NCI-H1092 treated with DMSO at 0.1 percent for 48 hours (cell line): ENCODE measurements at regions not wholly inside any gene's neighbourhood (a gene's known extent, or its start where the extent isn't known, plus 50 kb on each side); places are given as distances from the start of the nearest gene placed in this dataset.
"Not testable (repeated sequence)": the region's sequence is repeated elsewhere in the genome, so short reads cannot be mapped to it uniquely, and the experiment has no call there.

Source experiments
- DNase-seq: peaks from one replicate; lab custom pipeline; 2025; lab: John Stamatoyannopoulos, UW

DNA sequence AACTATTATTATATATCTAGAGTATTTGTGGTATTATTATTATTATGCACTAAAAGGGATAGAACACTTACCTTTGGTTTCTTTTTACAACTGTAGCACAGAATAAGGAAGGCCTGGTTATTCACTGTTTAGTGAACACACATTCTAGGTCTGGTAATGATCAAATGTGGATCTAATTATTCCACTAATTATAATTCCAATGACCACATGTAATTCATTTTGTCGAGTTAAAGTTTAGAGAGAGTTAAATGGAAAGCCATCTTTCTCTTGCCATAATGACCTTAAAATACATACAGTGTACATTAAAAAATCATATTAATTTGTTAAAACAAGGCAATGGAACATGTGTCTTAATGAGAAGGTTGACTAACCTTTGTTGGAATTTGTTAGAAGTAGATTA is 147.8 kb downstream of the SEM1 start:
- DNase-seq: no peak

DNA sequence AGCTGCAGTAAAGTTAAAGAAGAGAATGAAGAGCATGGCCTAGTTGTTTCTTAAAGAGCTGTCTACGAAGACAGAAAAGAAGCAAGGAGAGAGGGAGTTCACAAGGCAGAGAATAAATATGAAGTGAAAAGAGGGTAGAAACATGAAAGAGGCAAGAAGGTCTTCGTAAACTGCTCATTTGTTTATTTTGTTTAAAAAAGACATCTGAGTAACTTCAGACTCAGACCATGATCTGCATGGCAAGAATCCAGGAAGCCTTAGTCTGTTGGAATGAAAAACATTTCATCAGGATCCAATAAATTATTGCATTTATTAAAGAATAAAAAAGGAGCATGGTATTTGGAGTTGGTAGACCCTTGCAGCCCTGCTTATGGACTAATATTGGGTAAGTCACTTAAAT is 151.1 kb downstream of the SEM1 start:
- DNase-seq: no peak

DNA sequence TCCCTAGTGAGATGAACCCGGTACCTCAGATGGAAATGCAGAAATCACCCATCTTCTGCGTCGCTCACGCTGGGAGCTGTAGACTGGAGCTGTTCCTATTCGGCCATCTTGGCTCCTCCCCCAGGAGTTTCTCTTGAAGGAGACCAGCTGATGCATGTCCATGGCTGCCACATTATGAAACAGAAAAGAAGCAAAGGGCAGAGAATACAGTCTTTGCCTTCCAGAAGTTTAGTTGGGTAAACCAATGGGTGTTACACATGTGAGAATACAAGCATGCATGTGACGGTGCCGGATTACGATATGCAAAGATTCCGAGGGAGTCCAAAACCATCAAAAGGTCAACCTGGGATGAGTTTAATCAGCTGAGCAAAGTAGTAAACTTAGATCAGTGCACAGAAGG is 151.6 kb downstream of the SEM1 start:
- no peak for DNase-seq

DNA sequence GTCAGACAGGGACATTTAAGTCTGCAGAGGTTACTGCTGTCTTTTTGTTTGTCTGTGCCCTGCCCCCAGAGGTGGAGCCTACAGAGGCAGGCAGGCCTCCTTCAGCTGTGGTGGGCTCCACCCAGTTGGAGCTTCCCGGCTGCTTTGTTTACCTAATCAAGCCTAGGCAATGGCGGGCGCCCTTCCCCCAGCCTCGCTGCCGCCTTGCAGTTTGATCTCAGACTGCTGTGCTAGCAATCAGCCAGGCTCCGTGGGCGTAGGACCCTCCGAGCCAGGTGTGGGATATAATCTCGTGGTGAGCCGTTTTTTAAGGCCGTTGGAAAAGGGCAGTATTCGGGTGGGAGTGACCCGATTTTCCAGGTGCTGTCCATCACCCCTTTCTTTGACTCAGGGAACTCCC is 152.0 kb downstream of the SEM1 start:
- DNase-seq: not testable (repeated sequence)

DNA sequence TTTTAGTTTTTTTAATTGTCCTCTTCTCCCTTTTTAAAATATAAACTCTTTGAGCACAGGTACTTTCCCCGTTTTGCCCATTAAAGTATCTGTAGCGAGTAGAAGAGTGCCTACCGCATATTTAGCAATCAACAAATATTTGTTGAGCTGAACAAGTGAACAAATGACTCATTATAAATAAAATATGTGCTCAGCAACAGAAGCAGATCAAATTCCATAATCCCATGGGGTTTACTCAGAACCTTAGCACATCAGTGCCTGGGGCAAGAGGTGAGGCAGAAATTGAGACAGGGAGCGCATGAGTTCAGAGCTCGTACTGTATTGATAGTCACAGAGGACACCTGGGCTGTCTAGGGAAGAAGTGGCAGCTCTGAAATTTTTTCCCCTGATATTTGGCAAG is 161.0 kb downstream of the SEM1 start:
- peak; percentile 83 for DNase-seq

DNA sequence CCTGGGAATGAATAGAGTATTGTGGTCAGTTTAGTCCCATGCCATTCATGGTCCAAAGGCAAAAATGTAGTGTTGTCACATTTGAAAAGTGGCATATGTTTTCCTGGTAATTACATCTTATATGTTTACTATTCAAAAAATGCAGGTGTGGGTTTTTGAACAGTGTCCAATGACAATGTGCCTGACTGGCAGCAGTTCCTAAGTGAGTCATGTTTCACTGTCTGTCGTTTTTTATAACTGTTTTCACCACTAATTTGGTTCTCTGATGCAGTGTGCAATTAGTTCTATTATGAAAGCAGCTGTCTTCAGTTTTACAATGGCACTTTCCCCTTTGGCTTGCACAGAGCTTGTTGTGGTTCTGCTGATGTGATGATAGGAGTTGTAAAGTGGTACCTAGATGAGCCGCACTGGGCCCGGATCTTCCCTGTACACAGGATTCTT is 162.3 kb downstream of the SEM1 start:
- peak; percentile 93 for DNase-seq

DNA sequence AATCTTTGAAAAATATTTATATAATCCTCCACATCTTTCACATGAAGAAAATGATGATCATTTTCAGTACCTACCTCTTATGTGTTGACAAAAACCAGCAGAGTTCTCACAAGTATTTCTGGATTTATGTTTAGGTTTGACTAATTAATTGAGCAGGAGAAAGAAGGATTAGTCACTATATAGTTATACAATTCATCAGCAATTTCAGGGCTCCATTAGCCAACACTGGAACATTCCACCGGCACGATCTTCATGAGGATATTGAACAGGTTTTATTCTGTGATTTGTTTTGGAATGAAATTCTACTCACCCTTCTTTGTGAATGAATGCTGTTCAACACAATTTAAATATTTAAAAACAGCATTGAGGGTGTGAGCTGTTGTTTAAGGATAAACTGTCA is 163.2 kb downstream of the SEM1 start:
- DNase-seq: no peak

DNA sequence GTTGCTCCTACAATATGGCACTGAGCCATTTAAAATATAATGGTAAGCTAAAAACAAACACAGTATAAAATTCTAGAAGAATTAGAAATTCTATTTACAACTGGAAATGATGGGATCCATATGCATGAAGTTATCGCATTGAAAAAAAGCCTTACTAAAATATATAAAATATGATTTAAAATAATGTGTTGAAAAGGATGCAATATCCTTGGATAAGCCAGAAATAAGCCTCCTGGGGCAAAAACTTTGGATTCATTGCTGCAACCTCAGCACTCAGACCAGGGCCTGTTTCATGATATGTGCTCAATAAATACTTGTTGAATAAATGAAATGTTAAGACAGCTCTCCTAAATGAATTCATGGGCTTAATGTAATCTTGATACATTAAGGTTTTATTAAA is 170.2 kb downstream of the SEM1 start:
- no peak for DNase-seq

DNA sequence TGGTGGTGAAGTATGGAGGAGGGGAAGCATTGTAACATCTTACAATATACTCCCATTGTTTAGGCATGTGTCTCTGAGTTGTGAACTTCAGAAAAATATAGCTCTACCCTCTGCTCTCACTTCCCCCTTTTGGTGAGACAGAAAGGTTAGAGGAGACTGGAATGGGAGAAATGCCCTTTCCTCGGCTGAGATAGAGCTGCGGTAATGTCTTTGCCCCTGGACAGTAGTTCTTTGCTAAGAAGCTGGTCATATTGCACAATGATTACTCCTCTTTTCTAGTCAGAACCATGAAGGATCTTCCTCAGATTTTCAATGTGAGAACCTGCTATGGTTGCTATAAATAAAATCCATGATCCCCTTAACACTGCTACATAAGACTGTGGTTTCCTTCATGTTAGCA is 171.0 kb downstream of the SEM1 start:
- no peak for DNase-seq

DNA sequence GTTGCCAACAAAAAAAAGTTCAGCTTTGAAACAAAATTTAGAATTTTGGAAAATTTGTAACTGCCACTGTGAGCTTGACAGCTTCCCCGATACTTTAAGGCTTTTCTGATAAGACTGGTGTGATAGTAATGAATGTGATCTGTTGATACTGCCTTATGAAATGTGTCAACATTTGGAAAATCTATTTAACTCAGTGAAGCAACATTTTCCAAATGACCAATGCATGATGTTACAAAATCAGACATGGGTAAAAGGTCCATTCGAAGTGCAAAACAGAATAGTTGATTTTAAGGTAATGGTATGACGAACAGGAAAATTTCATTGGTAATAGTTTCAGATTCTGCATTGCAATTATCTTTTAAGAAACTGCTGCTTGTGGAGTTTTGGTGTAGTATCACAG is 175.4 kb downstream of the SEM1 start:
- DNase-seq: no peak

DNA sequence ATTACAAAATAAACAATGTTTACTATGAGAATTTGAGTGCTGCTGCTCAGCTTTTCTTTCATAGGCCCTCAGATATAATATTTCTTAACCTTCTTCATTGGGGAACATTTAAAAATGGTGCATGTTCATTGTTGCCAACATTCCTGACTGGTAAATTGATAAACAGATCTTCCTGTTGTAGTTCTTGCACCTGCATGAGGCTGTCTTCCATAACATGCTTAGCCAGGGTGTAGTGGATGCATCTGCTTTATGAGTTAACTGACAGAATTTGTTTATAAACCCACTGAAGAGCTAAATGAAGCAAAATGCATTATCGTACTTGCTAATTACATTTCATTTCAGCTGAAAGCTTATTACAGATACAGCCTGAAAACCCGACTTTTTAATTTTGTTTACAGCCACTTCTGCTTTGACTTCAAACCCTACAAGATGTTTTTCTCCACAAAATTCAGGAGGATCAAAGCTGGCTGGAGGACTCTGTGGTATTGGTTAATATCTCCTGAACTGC is 177.2 kb downstream of the SEM1 start:
- DNase-seq: no peak

DNA sequence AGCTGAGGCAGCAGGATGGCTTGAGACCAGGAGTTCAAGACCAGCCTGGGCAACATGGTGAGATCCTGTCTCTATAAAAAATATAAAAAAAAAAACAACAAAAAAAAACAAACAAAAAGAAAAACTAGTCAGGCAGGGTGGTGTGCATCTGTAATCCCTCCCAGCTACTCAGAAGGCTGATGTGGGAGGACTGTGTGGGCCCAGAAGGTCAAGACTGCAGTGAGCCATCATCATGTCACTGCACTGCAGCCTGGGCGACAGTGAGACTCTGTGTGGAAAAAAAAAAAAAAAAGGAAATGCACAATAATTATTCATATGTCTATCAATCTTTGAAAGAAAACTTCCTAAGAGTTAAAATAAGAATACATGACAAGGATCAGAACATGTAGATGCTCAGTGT is 178.3 kb downstream of the SEM1 start:
- DNase-seq: no peak

DNA sequence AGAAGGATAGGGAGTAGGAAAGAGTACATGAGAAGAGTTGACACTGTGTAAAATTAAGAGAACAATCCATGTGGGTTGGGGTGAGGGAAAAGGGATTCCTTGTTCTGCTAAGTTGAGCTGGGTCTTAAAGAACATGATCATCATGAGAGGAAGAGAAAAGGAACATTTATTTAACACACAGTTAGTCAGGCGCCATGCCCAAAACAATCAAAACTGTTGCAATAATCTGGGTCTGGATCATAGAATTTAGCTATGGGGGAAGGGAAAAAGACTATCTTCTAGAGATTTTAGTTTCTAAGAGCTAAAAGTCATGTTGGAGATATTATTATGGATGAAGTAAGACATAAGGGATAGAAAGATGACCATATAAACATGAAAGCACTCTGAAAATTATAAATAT is 178.9 kb downstream of the SEM1 start:
- no peak for DNase-seq

DNA sequence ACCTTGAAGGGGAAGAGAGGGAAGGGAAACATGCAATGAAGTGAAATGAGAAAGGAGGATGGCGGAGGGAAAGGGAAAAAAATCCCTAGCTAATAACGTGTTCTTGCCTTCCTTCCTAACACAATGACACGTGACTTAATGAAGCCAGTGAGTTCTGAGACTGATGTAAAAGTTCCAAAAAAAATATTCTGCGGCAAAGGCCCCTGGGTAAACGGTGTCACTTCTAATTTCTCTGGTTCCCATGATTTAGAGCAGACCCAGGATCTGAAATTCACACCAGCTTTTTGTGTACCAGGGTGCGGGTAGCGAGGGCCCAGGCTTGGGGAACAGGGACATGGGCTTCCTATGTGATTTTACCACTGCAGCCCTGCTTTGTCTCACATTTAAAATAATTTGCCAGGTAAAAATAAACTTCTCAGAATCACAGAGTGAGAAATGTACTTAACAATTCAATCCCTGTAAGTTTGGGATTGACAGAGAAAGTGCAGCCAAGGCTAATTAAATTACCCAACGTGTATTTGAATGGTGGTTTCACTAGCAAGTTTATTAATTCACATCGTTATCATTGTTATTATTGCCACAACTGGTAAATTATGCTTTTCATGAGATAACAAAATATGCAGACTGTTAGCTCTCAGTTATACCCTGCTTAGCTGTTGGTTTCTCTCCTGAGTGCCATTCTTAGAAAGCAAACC is 182.4 kb downstream of the SEM1 start:
- no peak for DNase-seq

DNA sequence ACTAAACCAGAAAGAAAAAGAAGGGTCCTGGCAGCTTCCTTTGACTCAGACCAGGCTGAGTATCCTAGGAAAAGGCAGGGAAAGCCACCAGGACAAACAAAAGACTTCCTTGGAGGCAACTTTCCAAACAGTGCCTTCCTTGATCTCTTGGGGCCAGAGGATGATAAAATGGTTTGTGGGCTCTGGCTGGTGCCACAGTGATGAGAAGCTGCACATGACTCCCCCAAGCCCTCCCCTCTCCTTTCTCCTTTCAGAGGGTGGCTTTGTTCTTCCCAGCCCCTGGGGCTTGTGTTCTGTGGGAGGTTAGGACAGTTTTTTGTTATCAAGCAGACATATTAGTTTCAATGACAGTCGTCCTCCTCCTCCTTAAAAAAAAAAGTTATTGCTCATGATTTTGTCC is 183.2 kb downstream of the SEM1 start:
- no peak for DNase-seq

DNA sequence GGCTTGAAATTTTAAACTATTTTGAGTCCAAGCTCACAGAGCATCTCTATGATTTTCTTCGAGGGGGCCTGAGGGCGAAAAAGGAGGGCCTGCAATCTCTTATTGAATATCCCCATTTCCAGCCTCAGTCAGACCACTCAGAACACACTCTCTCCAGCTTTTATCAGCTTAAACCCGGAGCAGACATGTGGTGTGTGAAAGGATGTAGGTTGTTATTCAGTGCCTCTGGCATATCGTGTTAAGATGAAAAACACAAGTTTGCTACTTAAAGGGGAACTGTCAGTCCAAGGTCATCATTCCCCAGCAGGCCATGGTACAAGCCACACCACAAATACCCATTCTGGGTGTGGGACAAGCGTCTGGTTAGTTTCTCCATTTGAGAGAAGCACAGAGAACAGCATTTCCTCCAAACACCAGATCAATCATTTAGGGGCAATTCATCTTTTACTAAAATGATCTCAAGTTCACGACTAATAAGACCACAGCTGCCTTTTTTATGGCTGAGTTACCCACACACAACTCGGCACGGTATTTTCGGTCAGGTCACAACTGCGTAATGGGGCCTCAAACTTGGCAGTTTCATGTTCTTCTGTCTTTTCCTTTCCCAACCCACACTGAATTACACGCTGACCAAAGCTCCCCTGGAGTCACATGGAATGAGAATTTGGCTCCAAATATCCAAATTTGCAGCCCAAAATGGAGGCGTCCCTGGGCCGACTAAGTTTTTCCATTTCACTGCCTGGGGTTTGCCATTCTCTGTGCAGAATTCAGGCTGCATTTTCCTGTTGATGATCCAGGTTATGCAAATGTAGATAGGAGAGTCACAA is 188.4 kb downstream of the SEM1 start:
- DNase-seq: no peak

DNA sequence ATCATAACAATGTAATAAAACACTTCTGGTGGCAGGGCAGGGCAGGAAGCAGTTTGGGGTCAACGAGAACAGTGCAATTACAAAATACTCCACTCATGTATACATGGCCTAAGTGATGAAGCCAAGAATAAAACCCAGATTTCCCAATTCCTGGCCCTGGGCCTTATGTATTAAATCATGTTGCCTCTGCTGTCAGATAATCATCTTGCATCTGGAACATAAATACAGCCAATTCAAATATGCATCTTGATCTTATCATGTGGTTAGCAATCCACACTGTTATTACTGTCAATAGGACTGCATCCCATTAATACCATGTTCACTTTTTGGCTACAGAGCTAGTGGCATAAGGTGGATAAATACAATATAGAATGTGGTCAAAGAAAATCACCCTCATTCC is 186.5 kb upstream of the SLC25A13 start:
- DNase-seq: peak; percentile 29

DNA sequence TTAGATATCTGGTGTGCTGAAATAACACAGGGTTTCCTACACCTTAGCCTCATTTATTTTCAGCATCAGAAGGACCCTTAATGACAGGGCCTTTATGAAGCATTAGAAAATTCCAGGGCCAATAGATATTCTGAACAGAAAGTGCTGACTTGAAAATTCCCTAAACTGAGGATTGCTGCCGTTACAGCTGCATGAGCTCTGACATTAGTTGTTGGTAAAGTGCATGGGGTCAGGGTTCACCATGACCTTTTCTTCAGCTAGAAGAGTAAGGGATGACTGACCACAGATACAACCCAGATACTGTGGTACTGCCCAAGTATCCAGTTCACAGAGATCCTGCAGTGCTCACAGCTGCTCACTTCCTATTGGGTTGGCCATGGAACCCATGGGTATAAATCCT is 181.7 kb upstream of the SLC25A13 start:
- DNase-seq: no peak

DNA sequence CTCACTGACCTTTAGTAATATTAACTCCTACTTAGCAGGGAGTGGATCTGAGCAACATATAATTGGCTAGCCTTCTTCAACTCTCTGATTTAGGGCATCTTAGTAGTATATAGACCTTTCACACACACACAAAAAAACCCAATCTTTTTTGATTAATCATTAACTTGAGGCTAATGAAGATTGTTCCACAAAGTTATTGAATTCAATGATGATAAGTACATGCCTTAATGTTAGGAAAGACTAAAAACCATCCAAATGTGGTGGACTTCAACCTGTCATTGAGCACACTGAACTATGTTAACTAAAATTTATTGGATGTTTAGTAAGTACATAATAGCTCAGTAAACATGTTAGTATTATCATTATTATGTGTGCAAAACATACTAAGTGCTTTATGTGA is 179.4 kb upstream of the SLC25A13 start:
- DNase-seq: no peak

DNA sequence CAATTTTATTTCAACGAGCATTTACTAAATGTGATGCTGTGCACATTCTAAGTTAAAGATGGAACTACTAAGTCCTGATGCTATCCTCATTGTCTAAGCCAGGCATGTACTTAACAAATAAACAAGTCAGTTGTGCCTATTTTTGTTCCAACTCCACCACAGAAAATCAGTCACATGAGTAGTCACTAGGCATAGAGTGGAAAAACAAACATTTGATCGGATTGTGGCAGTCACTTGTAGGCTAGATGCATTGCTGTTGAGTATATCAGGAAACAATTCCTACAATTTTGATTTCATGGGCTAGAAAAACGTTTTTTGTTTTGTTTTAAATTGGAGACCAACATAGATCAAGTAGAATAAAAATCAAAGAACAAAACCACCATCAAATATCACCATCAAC is 177.6 kb upstream of the SLC25A13 start:
- DNase-seq: peak; percentile 28

DNA sequence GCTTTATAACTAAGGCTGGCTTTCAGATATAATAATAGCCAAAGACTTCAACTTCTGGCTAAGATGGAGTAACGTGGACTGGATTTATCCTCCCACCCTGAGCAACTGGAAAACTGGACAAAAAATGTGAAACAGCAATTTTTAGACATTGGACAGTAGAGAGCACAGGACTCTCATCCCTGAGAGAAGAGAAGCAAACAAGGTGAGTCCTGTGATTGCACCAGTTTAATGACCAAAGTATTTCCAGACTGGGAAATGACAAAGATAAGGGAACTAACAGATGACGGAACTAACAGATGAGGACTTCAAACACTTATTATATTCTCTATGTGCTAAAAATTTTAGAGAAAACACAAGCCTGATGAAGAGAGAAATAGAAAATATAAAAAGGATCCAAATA is 175.7 kb upstream of the SLC25A13 start:
- no peak for DNase-seq

DNA sequence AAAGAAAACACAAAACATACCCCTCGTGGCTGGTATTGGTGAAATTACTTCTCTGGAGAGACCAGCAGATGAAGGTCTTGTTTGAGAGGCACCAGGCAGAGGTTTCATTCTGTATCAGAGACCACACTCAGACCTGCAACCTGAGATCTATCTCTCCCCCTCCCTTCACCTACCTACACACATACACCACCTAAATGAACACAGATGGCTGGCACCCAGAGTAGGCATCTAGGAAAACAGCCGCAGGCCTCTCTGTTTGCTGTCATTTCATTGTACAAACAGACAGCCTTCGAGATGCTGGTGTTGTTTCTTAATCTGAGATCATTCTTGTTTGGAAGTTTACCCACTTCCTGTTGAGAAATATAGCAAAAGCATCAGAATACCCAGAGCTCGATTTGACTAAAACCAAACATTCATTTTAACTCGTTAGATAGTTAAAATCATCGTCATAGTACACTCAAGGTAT is 173.9 kb upstream of the SLC25A13 start:
- peak; percentile 84 for DNase-seq

DNA sequence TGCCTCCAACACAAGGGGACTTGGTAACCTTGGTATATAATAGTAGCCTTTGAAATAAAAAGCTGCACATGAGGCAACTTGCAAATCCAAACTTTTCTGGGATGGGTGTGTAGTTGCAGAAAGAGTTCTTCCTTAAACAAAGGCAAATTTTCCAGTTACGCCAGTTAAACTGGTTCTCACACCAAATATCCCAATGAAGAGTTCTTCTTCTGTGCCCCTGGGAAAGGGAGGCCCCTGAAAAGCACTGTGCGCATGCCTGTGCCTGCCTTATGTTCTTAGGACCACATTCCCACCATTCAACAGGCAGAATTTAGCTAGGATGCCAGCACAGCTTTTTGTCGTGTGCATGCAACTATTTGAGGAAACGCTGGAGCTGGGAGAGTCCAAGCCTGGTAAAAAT is 164.8 kb upstream of the SLC25A13 start:
- DNase-seq: no peak
